Epithelial cell of proximal tubule (primary cell): ENCODE measurements at regions not wholly inside any gene's neighbourhood (a gene's known extent, or its start where the extent isn't known, plus 50 kb on each side); places are given as distances from the start of the nearest gene placed in this dataset.

Experiments used
- DNase-seq: peaks from one replicate; pipeline ENCODE4 v3.0.0-alpha.2; 2011; ENCODE audit warnings: low read depth
- H3K4me3 ChIP-seq: 2 replicates; pipeline ENCODE4 v1.5.1; 2011; ENCODE audit warnings: low read depth, mild to moderate bottlenecking, low read length
- CTCF ChIP-seq: conservative IDR thresholded peaks from 2 replicates; pipeline ENCODE4 v1.5.1; 2012; ENCODE audit warnings: low read depth, mild to moderate bottlenecking, low read length

DNA sequence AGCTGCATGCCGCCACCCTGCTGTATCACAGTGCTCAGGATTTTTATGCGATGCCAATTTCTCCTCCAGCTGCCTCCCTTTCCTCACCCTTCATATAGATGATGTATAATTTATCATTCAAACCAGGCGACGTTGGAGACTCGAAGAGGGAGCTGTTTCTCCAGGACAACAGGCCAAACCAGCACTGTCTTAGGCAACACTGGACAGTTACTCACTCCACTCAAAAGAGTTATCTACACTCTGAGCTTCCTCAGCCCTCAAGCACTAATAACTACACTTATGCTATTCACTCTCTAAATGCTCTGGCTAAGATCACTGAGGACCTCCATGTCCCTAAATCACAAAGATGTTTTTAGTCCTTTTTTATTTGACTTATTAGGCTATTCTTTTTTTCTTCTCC lies 87.3 kb upstream of the RFC3 start:
- DNase-seq: no peak
- TF ChIP-seq CTCF: no peak

DNA sequence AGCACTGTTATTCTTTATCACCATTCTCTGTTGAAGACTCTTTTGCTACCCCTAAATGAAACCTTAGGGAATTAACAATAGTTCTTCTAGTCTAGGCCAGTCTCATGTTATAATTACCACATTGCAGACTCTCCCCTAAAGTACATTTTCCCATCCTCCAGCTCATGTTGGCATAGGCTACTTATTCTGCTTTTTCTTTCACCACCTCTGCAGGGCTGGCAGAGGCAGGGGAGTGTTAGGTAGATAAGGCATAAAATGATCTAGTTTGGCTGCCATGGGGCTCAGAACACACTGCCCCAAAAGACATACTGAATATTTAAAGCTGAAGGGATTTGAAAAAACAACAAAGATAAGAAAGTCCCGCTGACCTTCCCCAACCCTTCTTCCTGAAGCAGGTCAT lies 82.7 kb upstream of the RFC3 start:
- no peak for TF ChIP-seq CTCF
- no peak for DNase-seq

More for the DNA sequence above, 87.3 kb upstream of the RFC3 start:
- H3K4me3 ChIP-seq: no peak overlapping the region

GRCh38 chr13:33739254-33739653 lies 78.7 kb upstream of the RFC3 start:
- H3K4me3 ChIP-seq: no peak overlapping the region
- DNase-seq: no peak
- no peak for TF ChIP-seq CTCF

More for the DNA sequence above, 82.7 kb upstream of the RFC3 start:
- no peak overlapping the region for H3K4me3 ChIP-seq

DNA sequence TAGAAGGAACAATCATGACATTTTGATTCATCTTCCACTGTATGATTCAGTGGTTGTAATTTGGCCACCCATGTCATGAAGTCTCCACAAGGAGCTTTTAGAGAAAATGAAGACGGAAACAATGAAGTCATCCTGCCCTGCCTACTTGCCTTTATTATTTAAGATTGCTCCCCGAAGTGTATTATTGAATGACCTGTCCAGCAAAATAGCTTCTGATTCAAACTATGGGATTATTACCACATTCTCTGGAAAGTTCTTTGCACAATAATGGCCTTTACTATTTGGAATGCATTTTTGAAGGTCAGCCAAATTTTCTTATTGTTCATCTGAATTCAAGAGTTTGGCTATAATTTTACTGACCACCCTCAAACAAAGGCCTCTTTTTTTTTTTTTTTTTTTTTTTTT lies 77.8 kb upstream of the RFC3 start:
- no peak for DNase-seq
- H3K4me3 ChIP-seq: no peak overlapping the region
- no peak for TF ChIP-seq CTCF

GRCh38 chr13:33742321-33742720 lies 75.6 kb upstream of the RFC3 start:
- no peak for TF ChIP-seq CTCF
- DNase-seq: no peak
- no peak overlapping the region for H3K4me3 ChIP-seq

GRCh38 chr13:33743438-33744368 lies 74.2 kb upstream of the RFC3 start:
- no peak overlapping the region for H3K4me3 ChIP-seq
- DNase-seq: no peak
- no peak for TF ChIP-seq CTCF
